ENCODE measurements at regions not wholly inside any gene's neighbourhood (a gene's known extent, or its start where the extent isn't known, plus 50 kb on each side); places are given as distances from the start of the nearest gene placed in this dataset.

GRCh38 chr4:33061727-33062126, 2341.6 kb downstream of the PCDH7 start:
- Histone ChIP-seq H4K20me1 (ENCODE audit: insufficient read depth, low read length) (no peaks in the 10 kb centered on the region), H3K27ac (ENCODE audit: low read depth, low read length, poor library complexity, severe bottlenecking) (no peak overlapping the region)
- TF ChIP-seq, protein P1, sequence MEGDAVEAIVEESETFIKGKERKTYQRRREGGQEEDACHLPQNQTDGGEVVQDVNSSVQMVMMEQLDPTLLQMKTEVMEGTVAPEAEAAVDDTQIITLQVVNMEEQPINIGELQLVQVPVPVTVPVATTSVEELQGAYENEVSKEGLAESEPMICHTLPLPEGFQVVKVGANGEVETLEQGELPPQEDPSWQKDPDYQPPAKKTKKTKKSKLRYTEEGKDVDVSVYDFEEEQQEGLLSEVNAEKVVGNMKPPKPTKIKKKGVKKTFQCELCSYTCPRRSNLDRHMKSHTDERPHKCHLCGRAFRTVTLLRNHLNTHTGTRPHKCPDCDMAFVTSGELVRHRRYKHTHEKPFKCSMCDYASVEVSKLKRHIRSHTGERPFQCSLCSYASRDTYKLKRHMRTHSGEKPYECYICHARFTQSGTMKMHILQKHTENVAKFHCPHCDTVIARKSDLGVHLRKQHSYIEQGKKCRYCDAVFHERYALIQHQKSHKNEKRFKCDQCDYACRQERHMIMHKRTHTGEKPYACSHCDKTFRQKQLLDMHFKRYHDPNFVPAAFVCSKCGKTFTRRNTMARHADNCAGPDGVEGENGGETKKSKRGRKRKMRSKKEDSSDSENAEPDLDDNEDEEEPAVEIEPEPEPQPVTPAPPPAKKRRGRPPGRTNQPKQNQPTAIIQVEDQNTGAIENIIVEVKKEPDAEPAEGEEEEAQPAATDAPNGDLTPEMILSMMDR (IDR thresholded peaks at IDR 0.05; ENCODE audit: low read length): no peak
- TF ChIP-seq EZH2 (IDR thresholded peaks at IDR 0.05; ENCODE audit: borderline replicate concordance, low read length): no peak

DNA sequence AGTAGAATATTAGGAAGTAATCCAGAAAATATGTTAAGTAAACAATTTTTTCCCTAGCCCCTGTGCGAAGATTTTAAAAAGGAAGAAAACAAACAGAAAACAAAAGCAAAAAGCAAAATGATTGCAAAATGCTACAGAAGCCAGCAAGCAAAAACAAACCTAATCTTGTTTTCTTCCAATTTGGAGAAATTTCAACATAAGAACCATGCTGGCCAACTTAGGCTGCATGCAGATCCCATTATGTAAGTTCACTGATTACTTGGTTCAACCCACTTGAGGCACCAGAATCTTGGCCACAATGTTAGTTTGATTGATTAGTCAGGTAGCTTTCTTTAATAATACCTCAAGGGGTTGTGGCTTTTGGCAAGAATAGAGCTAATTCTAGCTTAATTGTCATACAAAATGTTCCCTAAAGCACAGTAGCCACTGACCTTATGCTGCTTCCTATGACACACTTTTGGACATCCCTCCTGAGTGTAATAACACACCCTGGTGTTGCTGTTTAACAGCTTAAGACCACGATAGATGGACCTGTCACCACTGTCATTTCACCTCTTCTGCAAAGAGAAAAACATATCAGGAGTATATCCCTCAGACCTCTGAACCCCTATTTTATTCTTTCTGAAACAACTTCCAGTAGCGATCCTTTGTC, 2342.1 kb downstream of the PCDH7 start:
- no peak overlapping the region for H3K4me3 ChIP-seq (ENCODE audit: low read depth, low read length, poor library complexity, severe bottlenecking)
- H3K9ac ChIP-seq (ENCODE audit: low read length): no peak overlapping the region
- no peak overlapping the region for H2AFZ ChIP-seq (ENCODE audit: low read length)
- no peaks in the 10 kb centered on the region for H3K4me1 ChIP-seq (ENCODE audit: insufficient read depth, low read length, severe bottlenecking)
- H4K20me1 ChIP-seq (ENCODE audit: insufficient read depth, low read length): no peaks in the 10 kb centered on the region
- no peaks in the 10 kb centered on the region for H3K79me2 ChIP-seq (ENCODE audit: insufficient read depth, low read length)
- no peak overlapping the region for H3K4me2 ChIP-seq (ENCODE audit: low read length)
- H3K9me3 ChIP-seq (ENCODE audit: low read length): no peaks in the 10 kb centered on the region
- TF ChIP-seq, protein P1 (IDR thresholded peaks at IDR 0.05; ENCODE audit: low read length): no peak
- no peak for TF ChIP-seq EZH2 (IDR thresholded peaks at IDR 0.05; ENCODE audit: borderline replicate concordance, low read length)
- H3K27ac ChIP-seq (ENCODE audit: low read depth, low read length, poor library complexity, severe bottlenecking): no peak overlapping the region
- H3K9me2 ChIP-seq (ENCODE audit: low read depth, low read length): no peaks in the 10 kb centered on the region
- H3K27me3 ChIP-seq (ENCODE audit: insufficient read depth, low read length): no peaks in the 10 kb centered on the region
- no peaks in the 10 kb centered on the region for H3K36me3 ChIP-seq (ENCODE audit: insufficient read depth, low read length)
- no peaks in the 10 kb centered on the region for H3F3A ChIP-seq (ENCODE audit: insufficient read depth, low read length)

More at GRCh38 chr4:33061727-33062126, 2341.6 kb downstream of the PCDH7 start:
- Histone ChIP-seq H3K79me2 (ENCODE audit: insufficient read depth, low read length) (no peaks in the 10 kb centered on the region), H2AFZ (ENCODE audit: low read length) (no peak overlapping the region), H3K9ac (ENCODE audit: low read length) (no peak overlapping the region), H3K36me3 (ENCODE audit: insufficient read depth, low read length) (no peaks in the 10 kb centered on the region), H3K9me2 (ENCODE audit: low read depth, low read length) (no peaks in the 10 kb centered on the region), H3K4me3 (ENCODE audit: low read depth, low read length, poor library complexity, severe bottlenecking) (no peak overlapping the region), H3K9me3 (ENCODE audit: low read length) (no peaks in the 10 kb centered on the region), H3K4me1 (ENCODE audit: insufficient read depth, low read length, severe bottlenecking) (no peaks in the 10 kb centered on the region), H3K27me3 (ENCODE audit: insufficient read depth, low read length) (no peaks in the 10 kb centered on the region), H3F3A (ENCODE audit: insufficient read depth, low read length) (no peaks in the 10 kb centered on the region), H3K4me2 (ENCODE audit: low read length) (no peak overlapping the region)

DNA sequence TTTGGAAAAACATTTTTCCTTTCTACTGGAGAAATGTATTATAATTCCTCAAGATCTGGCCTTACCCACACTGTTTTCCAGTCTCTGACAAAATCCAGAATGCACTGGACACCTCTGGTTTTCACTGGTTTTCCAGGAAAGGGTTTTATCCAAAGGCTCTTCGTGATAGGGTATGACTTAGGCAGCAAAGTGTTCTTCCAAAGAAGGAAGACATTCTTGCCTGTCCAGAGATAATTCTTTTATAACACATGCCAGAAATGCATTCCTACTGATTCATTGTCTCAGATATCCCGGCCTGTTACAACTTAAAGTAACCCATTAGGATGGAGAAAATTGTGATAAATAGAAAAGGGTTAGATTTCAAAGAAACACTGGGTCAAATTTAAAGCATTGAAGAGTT, 2343.1 kb downstream of the PCDH7 start:
- H3K4me2 ChIP-seq (ENCODE audit: low read length): no peak overlapping the region
- no peak overlapping the region for H3K4me3 ChIP-seq (ENCODE audit: low read depth, low read length, poor library complexity, severe bottlenecking)
- H3K9ac ChIP-seq (ENCODE audit: low read length): no peak overlapping the region
- no peak overlapping the region for H2AFZ ChIP-seq (ENCODE audit: low read length)
- no peaks in the 10 kb centered on the region for H3K9me2 ChIP-seq (ENCODE audit: low read depth, low read length)
- no peaks in the 10 kb centered on the region for H3F3A ChIP-seq (ENCODE audit: insufficient read depth, low read length)
- H4K20me1 ChIP-seq (ENCODE audit: insufficient read depth, low read length): no peaks in the 10 kb centered on the region
- H3K27ac ChIP-seq (ENCODE audit: low read depth, low read length, poor library complexity, severe bottlenecking): no peak overlapping the region
- H3K9me3 ChIP-seq (ENCODE audit: low read length): no peaks in the 10 kb centered on the region
- no peak for TF ChIP-seq EZH2 (IDR thresholded peaks at IDR 0.05; ENCODE audit: borderline replicate concordance, low read length)
- TF ChIP-seq, protein P1 (IDR thresholded peaks at IDR 0.05; ENCODE audit: low read length): no peak
- no peaks in the 10 kb centered on the region for H3K27me3 ChIP-seq (ENCODE audit: insufficient read depth, low read length)
- no peaks in the 10 kb centered on the region for H3K36me3 ChIP-seq (ENCODE audit: insufficient read depth, low read length)
- H3K79me2 ChIP-seq (ENCODE audit: insufficient read depth, low read length): no peaks in the 10 kb centered on the region
- H3K4me1 ChIP-seq (ENCODE audit: insufficient read depth, low read length, severe bottlenecking): no peaks in the 10 kb centered on the region

Data from OCI-LY1 (cell line).